CD4-positive, alpha-beta T cell treated with Interleukin-1 beta for 1 hour (primary cell): ENCODE measurements at regions not wholly inside any gene's neighbourhood (a gene's known extent, or its start where the extent isn't known, plus 50 kb on each side); places are given as distances from the start of the nearest gene placed in this dataset.

Experiments
- DNase-seq, 2 donors: peaks; one replicate each; pipeline ENCODE4 v3.0.0-alpha.2; 2020 to 2022

DNA sequence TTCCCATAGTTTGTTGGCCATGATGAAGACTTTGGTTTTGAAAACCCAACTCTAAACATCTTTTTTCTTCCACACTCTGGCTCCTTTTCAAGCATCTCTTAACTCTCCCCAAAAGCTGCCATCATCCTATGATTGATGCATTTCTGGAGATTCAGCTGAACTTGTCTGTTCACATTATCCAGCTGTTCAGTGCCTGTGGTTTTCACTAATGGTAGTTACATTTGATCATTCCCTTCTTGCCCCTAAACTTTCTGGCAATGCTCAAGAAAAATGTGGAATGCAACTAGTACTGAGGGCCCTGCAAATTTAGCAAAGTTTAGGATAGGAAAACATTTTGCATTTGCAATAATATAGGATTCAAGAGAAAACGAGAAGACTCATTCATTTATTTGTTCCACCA, 267.5 kb downstream of the ENC1 start:
- DNase-seq = no peak

DNA sequence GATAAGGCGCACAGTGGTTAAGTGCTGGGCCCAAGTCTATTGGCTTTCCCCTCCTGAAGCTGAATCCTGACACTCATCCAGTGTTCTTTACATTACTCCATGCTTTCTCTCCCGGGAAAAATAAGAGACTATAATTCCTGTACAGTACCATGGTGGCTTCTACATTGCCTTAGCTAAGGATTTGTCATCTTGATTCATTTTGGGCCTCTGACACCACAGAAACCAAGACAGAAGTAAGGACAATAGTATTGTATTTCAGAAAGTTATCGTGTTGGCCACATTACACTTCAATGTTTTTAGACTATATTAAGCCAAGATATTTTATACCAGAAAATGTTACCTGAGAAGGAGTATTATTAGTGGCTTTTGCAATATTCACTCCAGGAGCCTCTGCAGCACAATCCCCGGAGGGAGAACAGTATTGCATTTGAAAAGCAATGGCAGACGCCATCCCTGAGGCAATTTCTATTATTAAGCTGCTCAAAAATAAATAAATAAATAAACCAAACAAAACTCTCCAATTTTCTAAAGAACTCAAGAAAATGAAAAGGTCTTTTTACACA, 267.9 kb downstream of the ENC1 start:
- DNase-seq = no peak

DNA sequence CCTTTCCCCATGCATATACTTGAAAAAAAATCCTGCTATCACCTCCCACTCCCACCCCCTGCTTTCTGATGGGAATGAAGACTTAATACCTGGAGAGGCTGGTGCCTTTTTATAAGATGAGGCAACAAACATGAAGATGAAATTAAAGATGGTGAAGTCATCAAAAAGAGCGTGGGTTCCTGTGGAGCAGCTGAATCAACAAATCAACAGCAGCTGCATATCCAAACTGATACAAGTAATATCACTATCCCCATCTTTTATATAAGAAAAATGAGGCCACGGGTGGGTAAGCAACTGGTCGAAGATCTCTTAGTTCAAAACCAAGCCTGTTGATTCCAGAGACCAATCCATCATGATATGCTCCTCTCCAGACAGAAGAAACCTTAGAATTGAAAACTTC, 268.5 kb downstream of the ENC1 start:
- no peak for DNase-seq

DNA sequence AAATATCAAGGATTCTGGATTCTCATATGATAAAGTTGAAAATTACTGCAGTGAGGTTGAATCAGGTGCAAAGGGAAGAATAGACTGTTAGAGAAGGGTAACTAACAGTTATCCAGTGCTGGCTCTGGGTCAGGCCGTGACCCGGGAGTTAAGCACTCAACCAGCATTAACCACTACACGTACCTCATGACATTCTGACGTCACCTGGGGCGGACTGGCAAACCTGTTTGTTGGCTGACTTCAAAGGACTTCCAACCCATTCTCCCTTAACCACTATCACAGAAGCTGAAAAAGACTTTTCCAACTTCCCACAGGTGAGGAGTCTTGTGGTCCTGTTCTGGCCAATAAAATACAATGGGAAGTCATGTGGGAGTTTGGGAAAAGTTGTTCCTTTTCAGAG, 268.9 kb downstream of the ENC1 start:
- DNase-seq = no peak

DNA sequence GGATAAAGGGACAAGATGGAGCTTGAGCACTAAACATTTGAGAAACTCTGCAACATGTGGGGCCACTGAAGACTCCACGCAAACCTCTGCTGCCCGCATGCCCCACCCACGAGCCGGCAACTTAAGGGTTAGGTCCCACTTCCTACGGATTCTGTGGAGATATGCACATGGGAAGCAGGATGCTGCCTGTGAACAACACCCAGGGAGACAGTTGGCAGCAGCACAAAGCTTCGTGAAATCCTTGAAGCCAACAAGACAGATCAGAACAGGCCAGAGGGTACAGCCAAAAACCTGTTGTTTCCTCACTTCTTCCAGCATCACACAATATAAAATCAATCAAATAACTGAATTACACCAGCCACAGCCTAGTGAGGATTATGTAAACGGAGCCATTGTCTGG, 270.4 kb downstream of the ENC1 start:
- no peak for DNase-seq

DNA sequence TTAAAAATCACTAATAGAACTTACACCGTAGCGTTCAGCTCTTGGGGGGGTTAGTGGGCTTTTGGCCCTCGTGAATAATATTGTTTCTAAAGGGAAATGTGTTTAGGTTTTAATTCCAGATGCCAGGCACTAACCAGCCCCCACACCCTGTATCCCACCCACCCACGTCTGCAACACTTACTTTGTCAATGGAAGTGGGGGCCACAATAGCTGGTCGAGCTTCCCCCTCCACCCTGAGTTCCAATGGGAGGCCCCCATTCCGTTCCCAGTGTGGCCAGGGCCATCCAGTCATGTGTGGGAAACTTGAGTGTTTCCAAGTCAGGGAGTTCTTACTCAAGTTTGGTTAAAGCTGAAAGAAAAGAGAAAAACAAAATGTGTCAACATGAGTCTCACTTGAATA, 271.4 kb downstream of the ENC1 start:
- no peak for DNase-seq

DNA sequence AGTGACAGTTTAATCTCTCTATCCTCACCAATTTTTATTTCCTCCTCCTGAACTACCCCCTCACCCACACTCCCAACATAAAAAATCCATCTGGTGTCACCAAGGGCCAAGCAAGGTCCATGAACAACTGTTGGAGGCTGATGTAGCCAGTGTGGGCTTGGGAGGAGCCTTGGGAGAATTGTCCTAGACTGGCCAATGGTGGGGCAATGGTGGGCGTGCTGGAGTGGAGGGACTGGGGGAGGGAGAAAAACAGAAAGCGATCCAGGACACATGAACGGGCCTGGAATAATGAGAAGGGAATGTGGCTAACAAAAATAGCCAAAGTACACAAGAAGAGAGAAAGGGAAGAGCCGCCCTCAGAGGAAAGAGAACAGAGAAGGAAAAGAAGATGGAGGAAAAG, 272.6 kb downstream of the ENC1 start:
- DNase-seq = no peak

DNA sequence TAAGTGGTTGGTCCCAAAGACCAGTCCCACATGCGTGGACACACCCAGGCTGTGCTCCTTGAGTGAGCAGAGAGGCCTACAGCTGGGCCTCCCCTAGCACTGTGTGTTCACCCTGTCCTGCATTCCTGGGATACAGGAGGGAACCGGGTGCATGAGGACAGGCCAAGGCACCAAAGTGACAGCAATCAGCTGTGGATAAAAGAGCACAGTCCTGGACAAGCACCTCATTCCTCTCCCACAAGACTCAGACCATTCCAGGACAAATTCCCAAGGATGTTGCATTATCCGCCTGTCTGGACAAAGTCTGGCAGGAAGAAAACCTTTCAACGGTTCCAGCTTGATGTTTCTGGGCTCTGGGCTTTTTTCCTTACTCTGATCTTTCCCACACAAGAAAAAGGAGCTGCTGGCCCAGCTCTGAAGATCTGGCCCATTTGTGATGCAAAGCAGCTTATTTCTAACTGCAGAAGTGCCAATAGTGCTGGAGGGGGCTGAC, 273.2 kb downstream of the ENC1 start:
- no peak for DNase-seq

DNA sequence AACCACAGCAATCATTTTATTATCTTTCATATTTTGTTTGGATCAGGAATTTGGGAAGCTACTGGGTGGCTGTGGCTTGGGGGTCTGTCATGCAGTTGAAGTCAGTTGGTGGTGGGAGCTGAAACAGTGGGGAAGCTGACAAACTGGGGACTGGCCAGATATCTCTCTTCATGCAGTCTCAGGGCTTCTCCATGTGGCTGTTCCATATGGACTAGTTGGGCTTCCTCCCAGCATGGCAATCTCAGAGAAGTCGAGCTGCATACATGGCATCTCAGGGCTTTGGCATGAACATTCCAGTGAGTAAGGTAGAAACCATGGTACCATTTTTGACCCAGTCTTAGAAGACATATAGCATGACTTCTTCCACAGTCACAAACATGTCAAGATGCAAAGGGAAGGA, 274.8 kb downstream of the ENC1 start:
- no peak for DNase-seq

DNA sequence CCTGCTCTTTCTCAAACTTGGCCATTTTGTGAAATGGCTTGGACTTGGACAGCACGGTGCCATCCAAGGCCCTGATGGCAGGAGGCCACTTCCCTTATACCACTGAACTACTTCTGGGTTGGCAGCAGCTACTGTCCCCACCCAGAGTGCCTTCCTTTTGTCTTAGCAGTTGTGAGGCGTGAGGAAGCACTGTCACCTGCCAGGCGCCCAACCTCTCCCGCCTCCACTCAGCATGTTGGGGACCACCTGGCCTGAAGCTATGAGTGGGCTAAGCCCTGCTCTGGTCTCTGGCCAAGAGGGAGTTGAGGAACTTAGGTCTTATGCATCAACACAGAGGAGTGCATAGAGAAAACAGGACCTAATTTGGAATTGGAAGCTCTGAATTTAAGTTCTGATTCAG, 276.0 kb downstream of the ENC1 start:
- DNase-seq = no peak

DNA sequence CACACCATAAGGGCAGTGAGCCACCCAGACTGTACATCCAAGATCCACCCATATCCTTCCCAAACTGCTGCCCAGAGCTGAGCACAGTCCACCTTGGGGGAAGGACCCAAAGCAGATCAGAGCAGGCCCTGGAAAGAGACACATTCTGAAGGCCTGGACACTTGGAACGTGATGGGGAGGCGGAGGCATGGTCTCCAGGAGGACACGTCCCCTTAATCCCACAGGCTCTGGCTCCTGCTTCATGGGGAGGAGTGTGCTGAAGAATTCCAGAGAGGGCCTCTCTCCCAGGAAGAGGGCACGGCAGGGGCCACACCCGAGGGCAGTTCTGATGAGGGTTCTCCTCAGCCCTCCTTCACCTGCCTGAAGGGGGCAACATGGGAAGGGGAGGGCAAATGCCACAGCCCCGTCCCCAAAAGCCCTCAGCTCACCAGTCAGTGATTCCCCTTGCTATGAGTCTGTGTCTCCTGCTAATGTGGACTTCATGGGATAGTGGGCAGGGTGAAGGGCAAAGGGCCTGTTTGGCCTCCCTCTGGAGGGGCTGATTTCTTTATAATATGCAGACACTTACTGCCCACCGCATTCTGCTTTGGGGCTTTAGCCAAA, 276.8 kb downstream of the ENC1 start:
- no peak for DNase-seq

DNA sequence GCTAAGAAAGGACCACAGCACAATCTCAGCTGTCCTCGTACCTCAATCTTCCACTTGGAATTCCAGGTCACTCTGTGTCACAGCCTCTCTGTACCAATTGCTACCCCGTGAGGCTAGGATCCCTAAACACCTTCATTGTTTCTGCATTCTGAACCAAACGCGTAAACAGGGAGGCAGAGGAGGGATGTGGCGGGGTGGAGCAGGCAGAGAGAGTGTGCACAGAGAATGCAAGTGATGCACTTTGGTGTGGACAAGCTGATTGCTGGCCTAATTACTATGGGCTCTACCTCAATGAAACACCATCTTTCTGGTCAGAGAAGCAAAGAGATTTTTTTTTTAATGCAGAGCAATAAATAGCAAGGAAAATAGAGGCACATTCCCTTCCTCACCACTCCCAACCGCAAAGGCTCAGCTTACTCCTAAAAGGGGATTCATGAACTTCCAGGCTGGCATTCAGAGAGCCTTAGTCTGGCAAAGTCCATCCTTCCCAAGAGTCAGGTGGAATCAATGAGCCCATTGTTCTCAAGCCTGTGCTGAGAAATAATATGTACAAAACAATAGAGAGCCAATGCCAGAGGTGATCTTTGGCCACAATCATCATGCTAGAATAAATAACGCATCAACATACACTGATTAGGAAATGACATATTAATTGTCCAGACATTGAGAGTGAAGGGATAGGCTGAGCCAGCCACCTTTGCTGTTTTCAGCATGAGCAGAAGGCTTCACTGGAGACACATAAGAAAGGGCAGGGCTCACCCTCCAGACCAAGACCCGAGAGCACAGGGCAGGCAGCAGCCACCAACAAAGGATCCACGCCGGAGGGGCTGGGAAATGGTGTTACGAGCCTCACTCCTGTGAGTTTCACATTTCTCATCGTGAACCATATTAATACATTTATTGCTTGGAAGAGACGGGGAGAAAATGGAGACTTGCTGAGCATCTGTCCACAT, 278.8 kb downstream of the ENC1 start:
- DNase-seq = no peak

DNA sequence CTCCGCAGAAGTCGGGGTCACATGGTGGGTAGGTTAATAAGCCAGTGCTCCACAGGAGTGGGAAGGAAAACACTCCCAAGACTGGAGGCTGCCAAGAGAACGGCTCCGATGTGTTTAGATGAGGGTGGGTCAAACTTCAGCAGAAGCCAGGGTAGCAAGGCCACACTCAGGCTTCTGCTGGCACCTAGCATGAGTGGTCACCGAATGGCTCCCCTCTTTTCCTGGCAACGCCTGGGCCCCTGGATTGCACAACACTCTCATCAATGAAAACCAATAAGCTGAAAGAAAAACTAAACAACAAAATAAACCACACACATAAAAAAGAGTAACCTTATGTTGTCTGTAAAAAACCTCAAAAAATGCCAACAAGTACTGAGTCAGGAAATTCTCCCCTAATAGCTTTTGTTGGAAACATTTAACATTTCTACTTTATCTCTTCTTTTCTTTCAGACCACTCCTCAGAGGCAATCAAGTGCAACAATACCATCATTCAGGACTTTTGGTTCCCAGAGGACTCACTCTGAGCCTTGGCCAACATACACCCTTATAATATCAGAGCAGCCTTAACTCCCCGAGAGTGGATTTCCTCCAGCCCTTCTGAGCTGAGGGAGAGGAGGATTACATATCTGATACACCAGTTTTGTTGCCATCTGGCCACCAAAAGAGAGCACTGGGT, 279.9 kb downstream of the ENC1 start:
- no peak for DNase-seq

DNA sequence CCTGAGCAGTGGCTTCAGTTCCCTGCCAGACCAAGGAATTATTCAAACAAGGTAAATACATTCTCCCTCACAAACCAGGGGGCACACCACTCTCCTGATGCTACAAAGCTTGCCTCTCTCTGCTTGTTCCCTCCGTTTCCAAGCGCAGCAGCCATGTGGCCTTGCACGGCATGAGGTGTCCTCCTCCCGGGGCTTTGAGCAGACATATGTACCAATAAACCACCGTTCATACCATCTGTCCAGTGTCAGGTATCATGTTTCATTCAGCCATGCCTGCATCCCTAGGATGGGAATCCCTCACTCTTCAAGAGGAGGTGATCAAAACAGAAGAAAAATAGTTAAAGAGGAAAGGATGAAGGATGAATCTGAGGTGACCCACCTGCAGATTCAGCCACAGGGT, 282.7 kb downstream of the ENC1 start:
- DNase-seq = no peak

DNA sequence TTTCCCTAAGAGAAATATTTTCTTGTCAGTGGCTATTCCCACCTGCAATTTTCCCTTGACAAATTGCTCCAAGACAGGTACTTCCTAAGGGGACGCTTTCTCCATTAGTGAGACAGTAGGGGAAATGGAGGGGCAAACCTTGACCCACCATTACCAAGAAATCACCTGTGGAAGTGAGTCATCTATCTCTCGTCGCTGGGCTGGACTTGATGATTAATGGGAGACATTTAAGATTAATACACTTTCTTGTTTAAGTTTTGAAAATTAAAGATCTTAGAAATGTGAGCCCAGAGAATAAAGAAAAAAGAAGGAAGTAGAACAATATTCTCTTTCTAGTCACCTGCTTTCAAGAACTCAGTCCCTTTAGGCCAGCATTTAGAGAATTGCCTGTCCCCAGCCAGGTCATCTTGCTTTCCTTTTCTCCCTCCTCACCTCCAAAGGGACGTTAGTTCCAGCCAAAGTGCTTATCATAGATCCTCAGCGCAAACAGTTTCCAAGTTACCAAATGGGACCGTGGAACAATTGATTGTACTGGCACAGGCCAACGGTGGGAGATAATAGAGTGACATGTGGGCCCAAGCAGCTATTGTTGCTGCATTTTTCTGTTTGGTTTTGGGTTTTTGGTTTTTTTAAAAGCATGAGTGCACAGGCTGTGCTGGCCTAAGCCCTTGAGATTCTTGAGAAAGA, 284.4 kb downstream of the ENC1 start:
- no peak for DNase-seq

DNA sequence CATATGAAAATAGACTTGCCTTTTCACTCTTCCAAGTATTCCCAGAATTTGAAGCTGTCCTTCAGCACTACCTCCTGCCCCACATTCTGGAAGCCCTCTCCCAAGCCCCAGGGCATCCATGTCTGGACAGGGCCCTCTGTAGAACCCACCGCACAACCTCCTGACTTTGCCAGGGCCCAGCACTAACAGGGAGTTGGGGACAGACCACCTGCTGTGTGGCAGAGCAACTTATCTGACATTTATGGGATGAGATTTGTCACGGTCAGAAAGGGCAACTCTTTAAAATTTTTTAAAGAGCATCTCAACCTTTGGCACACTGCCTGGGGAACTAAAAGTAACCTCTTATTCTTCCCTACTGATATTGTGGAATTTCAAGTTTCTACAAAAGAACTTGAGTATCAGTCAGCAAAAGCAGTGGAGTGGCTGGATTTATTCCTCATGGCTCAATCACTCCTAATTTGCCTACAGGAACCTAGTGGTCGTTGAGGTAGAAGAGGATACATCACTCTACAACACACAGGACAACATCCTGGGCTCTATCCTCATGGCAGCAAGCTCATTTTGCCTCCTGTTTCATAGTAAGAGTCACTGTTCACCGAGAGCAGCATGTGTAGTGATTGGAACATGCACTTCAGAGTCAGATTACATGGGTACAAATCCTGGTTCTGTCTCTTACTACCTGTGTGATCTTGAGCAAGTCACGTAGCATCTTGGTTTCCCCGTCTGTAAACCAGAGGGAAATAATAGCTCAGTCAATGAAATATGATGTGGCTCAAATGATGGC, 285.3 kb downstream of the ENC1 start:
- no peak for DNase-seq

DNA sequence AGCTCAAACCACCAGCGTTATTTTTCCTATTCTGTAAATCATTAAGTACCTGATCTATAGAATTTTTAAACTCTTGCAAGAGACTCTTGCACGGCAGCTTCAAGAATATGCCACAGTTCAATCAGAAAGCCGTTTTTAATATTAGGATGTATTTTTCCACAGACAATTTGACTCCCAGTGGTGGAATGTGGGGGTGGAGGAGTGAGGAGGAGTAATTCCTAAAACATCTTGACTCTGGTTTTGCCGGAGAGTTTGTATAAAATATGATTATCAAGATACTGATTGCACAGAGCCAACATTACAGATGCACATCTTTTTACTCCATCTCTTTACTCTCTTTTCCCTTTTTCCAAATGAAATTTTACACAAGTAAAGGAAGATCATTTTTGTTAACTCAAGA, 288.3 kb downstream of the ENC1 start:
- no peak for DNase-seq

DNA sequence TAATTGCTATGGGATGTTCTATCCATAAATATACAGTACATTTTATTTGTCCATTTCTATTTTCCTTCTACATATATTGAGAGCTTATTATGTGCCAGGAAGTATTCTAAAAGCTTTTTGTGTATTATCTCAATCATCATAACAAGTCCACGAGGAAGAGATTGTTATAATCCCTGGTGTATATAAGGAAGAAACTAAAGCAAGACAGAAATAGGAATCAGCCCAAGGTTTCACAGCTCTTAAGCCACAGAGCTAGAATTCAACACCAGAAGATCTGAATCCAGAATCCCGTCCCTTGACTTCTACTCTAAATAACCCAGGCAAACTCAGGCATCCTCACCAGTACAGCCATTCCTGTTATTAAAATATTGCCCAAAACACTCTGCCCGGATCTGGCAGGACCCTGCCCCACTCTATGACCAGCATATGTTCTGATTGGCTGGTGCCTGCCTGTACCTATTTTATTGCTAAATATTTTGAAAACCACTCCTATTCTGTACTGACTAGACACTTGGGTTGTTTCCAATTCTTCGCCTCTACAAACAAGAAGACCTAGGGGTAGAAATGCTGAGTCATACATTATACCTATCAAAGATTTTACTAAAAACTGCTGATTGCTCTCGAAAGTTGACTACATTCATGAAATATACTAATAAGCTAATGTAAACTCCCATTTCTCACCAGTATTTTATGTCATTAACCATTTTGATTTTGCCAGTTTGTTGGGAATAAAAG, 297.4 kb downstream of the ENC1 start:
- no peak for DNase-seq

DNA sequence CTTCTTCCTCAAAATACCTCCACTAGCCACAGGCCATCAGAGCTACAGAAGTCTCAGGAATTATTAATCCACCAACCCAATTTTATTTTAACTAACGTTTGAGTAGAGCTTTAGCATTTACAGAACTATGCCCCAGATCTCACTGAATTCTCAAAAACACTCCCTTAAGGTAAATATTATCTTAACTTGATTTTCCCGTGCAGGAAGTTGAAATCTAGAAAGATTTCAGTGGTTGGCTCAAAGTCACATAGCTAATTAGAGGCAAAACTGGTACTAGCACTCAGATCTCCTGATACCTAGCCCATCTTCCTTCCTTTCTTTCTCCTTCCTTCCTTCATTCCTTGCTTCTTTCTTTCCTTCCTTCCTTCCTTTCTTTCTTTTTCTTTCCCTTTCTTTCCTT, 298.3 kb downstream of the ENC1 start:
- DNase-seq = no peak

DNA sequence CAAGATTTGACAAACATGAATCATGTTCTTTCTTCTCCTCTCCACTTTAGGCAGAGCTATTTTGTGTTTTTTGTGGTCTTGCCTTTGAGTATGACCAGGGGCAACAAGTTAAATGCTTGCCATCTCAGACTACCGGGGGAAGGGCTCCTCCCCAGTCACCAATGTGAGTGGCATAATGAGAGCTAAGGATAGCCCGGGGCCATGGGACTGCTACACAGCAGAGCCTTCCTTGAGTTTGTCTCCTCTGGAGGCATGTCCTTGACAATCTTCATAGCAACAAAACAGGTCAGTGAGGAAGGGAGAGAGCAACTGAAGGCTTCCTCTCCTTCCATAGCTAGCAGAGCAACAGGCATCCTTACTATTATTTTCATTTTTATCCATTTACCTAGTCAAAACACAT, 299.3 kb downstream of the ENC1 start:
- no peak for DNase-seq

DNA sequence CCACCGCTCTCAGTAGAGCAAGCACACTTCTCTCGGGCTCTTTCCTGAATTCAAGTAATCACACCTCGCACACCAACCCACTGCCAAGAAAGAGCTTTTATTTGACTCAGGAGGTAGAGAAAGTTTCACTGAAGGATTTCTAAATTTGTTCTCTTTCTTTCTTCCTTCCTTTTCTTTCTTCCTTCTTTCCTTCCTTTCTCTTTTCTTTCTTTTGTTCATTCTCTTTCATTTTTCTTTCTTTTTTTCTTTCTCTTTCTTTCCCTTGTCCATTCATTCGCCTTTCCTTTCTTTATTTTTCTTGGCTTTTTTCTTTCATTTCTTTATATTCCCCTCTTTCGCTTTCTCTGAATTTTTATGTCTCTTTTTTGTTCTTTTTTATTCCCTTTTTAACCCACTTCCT, 300.1 kb downstream of the ENC1 start:
- no peak for DNase-seq

DNA sequence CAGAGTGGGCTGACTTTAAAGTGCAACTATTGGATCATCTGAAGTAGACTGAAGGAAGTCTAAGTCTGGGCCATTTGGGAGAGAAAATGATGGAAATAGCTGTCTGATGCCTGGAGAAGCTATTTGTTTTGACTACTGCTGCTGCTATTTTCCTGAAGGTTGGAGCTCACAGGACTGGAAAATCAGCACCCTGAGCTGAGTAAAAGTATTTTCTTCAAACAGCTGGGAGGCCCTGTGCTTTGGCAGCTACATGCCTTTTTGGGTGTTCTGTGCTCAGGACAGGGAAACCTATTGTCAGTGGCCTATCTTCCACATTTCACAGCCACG, 302.6 kb downstream of the ENC1 start:
- DNase-seq = no peak
